Aorta (tissue), 5 donors: ENCODE measurements at regions not wholly inside any gene's neighbourhood (a gene's known extent, or its start where the extent isn't known, plus 50 kb on each side); places are given as distances from the start of the nearest gene placed in this dataset.
A peak's percentile ranks its signal among the peaks of the same experiment; 100 is the strongest.

ENCODE experiments used
- ATAC-seq: fragments of 200-7000 bp; cut with Tn5 transposase; one replicate; pipeline ENCODE4 v1.9.1; 2022; ENCODE audit warnings: moderate library complexity; ENCODE audit not compliant: low FRiP score
- DNase-seq, 2 donors: peaks; one replicate each; pipeline ENCODE4 v3.0.0-alpha.2; 2020
- H3K27ac ChIP-seq, 2 donors: one replicate each; pipeline ENCODE4 v1.5.1; 2013; ENCODE audit warnings: low read length in 2 of 2, mild to moderate bottlenecking in 2 of 2, moderate library complexity in 2 of 2, control low read depth in 1 of 2, inconsistent platforms in 1 of 2, low read depth in 1 of 2
- H3K27me3 ChIP-seq, 2 donors: one replicate each; pipeline ENCODE4 v1.6.1; 2013; ENCODE audit warnings: control low read depth in 1 of 2, low read length in 1 of 2, mild to moderate bottlenecking in 1 of 2, moderate library complexity in 1 of 2; ENCODE audit not compliant: insufficient read depth in 2 of 2, control insufficient read depth in 1 of 2
- H3K36me3 ChIP-seq, 2 donors: one replicate each; pipeline ENCODE4 v1.6.1; 2013; ENCODE audit warnings: control low read depth in 1 of 2, low read length in 1 of 2, mild to moderate bottlenecking in 1 of 2; ENCODE audit not compliant: insufficient read depth in 2 of 2, control insufficient read depth in 1 of 2
- H3K4me1 ChIP-seq, 2 donors: one replicate each; pipeline ENCODE4 v1.6.1; 2013; ENCODE audit warnings: low read length in 2 of 2, control low read depth in 1 of 2, mild to moderate bottlenecking in 1 of 2, moderate library complexity in 1 of 2; ENCODE audit not compliant: insufficient read depth in 2 of 2, control insufficient read depth in 1 of 2
- H3K4me3 ChIP-seq, 2 donors: one replicate each; pipeline ENCODE4 v1.5.1; 2013; ENCODE audit warnings: low read length in 2 of 2, control low read depth in 1 of 2, mild to moderate bottlenecking in 1 of 2
- H3K9me3 ChIP-seq: one replicate; pipeline ENCODE4 v1.6.1; 2013; ENCODE audit warnings: mild to moderate bottlenecking, low read length; ENCODE audit not compliant: control insufficient read depth
- WGBS, 2 donors: extraction: QIAGEN DNeasy Blood & Tissue Kit; methylation state at CpG; one replicate each; pipeline ENCODE4 v1.1.7; 2013; 5-methylcytosine and 5-hydroxymethylcytosine counted together
- intact Hi-C, 2 donors: fragments of 100-400 bp; cut with DNase I; formaldehyde crosslinking; loops; one replicate each; pipeline versions ENCODE4 v1.14.2 to v1.15.0; 2022
- donor health status: healthy with polysubstance abuse.
- donor health status: Bipolar disorder and iron deficiency.
- donor health status: DM: no; HTN: no; CAD: no.
- donor health status: DM: no; HTN: no; CAD: no.
- donor health status: DM: yes; HTN: yes; CAD: no.

GRCh38 chr2:104502901-104503300 is 351.0 kb upstream of the POU3F3 start:
- Histone ChIP-seq H3K27ac (no peak overlapping the region), H3K4me1 (no peaks in the 10 kb centered on the region), H3K4me3 (no peak overlapping the region), H3K36me3 (no peaks in the 10 kb centered on the region), H3K9me3 (no peaks in the 10 kb centered on the region), H3K27me3 (no peaks in the 10 kb centered on the region)
- ATAC-seq, result no peak
- 23 to 33% methylated on average over 7 of the region's 7 CpGs for WGBS, 2 donors
- DNase-seq, result no peak
- intact Hi-C loops, result no loop called here

- Histone ChIP-seq H3K4me3 (no peak overlapping the region), H3K27ac (no peak overlapping the region), H3K27me3 (no peaks in the 10 kb centered on the region), H3K9me3 (no peaks in the 10 kb centered on the region), H3K36me3 (no peaks in the 10 kb centered on the region), H3K4me1 (no peaks in the 10 kb centered on the region)
- no peak for DNase-seq
- 1 to 7% methylated on average over 8 of the region's 8 CpGs for WGBS, 2 donors
- intact Hi-C loops, result no loop called here
- ATAC-seq, result no peak
Observed at GRCh38 chr2:104504331-104505073, 349.4 kb upstream of the POU3F3 start.

- Histone ChIP-seq H3K4me3 (no peak overlapping the region), H3K4me1 (no peaks in the 10 kb centered on the region), H3K36me3 (no peaks in the 10 kb centered on the region), H3K27ac (no peak overlapping the region), H3K27me3 (peaks cover 0 to 2% of the 10 kb centered on the region in 2 donors), H3K9me3 (peaks cover 3% of the 10 kb centered on the region)
- intact Hi-C loops, result no loop called here
- no peak for DNase-seq
- WGBS, 2 donors, result 84 to 89% methylated on average over 6 of the region's 6 CpGs
- no peak for ATAC-seq
Observed at GRCh38 chr2:104518256-104518655, 335.7 kb upstream of the POU3F3 start.

GRCh38 chr2:104521247-104521646 is 332.7 kb upstream of the POU3F3 start:
- intact Hi-C loops, result no loop called here
- peaks cover 2% of the 10 kb centered on the region for H3K9me3 ChIP-seq
- H3K27me3 ChIP-seq, result peaks cover 0 to 1% of the 10 kb centered on the region in 2 donors
- no peaks in the 10 kb centered on the region for H3K36me3 ChIP-seq
- H3K4me3 ChIP-seq, result no peak overlapping the region
- H3K27ac ChIP-seq, result no peak overlapping the region
- DNase-seq, result no peak
- WGBS, 2 donors, result 60 to 72% methylated on average over 5 of the region's 5 CpGs
- no peaks in the 10 kb centered on the region for H3K4me1 ChIP-seq
- ATAC-seq, result no peak

GRCh38 chr2:104523921-104524320 is 330.0 kb upstream of the POU3F3 start:
- intact Hi-C loops, result no loop called here
- Histone ChIP-seq H3K4me1 (peaks cover 0 to 4% of the 10 kb centered on the region in 2 donors), H3K4me3 (no peak overlapping the region), H3K36me3 (no peaks in the 10 kb centered on the region), H3K9me3 (peaks cover 2% of the 10 kb centered on the region), H3K27ac (no peak overlapping the region), H3K27me3 (no peaks in the 10 kb centered on the region)
- DNase-seq, result no peak
- 94 to 95% methylated on average over 2 of the region's 2 CpGs for WGBS, 2 donors
- no peak for ATAC-seq

GRCh38 chr2:104528101-104528500 is 325.8 kb upstream of the POU3F3 start:
- WGBS, 2 donors, result 3 to 10% methylated on average over 8 of the region's 8 CpGs
- ATAC-seq (peak; percentile 50), DNase-seq (peak; percentile 54 to 73)
- Histone ChIP-seq H3K9me3 (no peaks in the 10 kb centered on the region), H3K4me3 (no peak overlapping the region), H3K36me3 (no peaks in the 10 kb centered on the region), H3K27ac (peak overlapping the region in 1 of 2 donors; percentile 19), H3K4me1 (peaks cover 0 to 4% of the 10 kb centered on the region in 2 donors), H3K27me3 (no peaks in the 10 kb centered on the region)
- intact Hi-C loops, result no loop called here

- ATAC-seq (no peak), DNase-seq (no peak)
- Histone ChIP-seq H3K9me3 (no peaks in the 10 kb centered on the region), H3K4me3 (no peak overlapping the region), H3K36me3 (no peaks in the 10 kb centered on the region), H3K27me3 (no peaks in the 10 kb centered on the region), H3K27ac (no peak overlapping the region), H3K4me1 (peaks cover 0 to 4% of the 10 kb centered on the region in 2 donors)
- intact Hi-C loops, result no loop called here
- WGBS, 2 donors, result 91 to 92% methylated on average over 10 of the region's 10 CpGs
Observed at GRCh38 chr2:104531122-104531521, 322.8 kb upstream of the POU3F3 start.

- Histone ChIP-seq H3K4me1 (no peaks in the 10 kb centered on the region), H3K9me3 (no peaks in the 10 kb centered on the region), H3K36me3 (no peaks in the 10 kb centered on the region), H3K27me3 (peaks cover 0 to 2% of the 10 kb centered on the region in 2 donors), H3K4me3 (no peak overlapping the region), H3K27ac (no peak overlapping the region)
- no peak for DNase-seq
- intact Hi-C loops, result no loop called here
- ATAC-seq, result no peak
- 91 to 93% methylated on average over 5 of the region's 5 CpGs for WGBS, 2 donors
Observed at GRCh38 chr2:104537116-104537515, 316.8 kb upstream of the POU3F3 start.

GRCh38 chr2:104538077-104538476 is 315.8 kb upstream of the POU3F3 start:
- ATAC-seq (no peak), DNase-seq (no peak)
- Histone ChIP-seq H3K4me3 (no peak overlapping the region), H3K27ac (no peak overlapping the region), H3K9me3 (no peaks in the 10 kb centered on the region), H3K27me3 (peaks cover 0 to 2% of the 10 kb centered on the region in 2 donors), H3K4me1 (no peaks in the 10 kb centered on the region), H3K36me3 (no peaks in the 10 kb centered on the region)
- intact Hi-C loops, result no loop called here
- whole genome bisulfite sequencing, 2 donors, result 54 to 58% methylated on average over 7 of the region's 7 CpGs
